OCI-LY1 (cell line): ENCODE measurements at regions not wholly inside any gene's neighbourhood (a gene's known extent, or its start where the extent isn't known, plus 50 kb on each side); places are given as distances from the start of the nearest gene placed in this dataset.

ENCODE experiments used
- H2AFZ ChIP-seq: fragments of 200-600 bp; sonication (generic), shearing (Covaris generic); 2 replicates; pipeline ENCODE4 v1.6.0; 2014; ENCODE audit warnings: antibody characterized with exemption, mild to moderate bottlenecking, low read length
- H3F3A ChIP-seq: fragments of 200-600 bp; sonication (generic), shearing (Covaris generic); 2 replicates; pipeline ENCODE4 v1.6.0; 2014; ENCODE audit warnings: mild to moderate bottlenecking, antibody characterized with exemption, low read length, moderate library complexity; ENCODE audit not compliant: insufficient read depth
- H3K27ac ChIP-seq: fragments of 200-600 bp; sonication (generic); 2 replicates; pipeline ENCODE4 v1.5.1; 2014; ENCODE audit warnings: low read length, mixed run types, mild to moderate bottlenecking, low read depth; ENCODE audit not compliant: poor library complexity, severe bottlenecking
- H3K27me3 ChIP-seq: fragments of 200-600 bp; sonication (generic); 2 replicates; pipeline ENCODE4 v1.6.0; 2014; ENCODE audit warnings: antibody characterized with exemption, mild to moderate bottlenecking, low read length, moderate library complexity; ENCODE audit not compliant: insufficient read depth
- H3K36me3 ChIP-seq: fragments of 200-600 bp; sonication (generic); 2 replicates; pipeline ENCODE4 v1.6.1; 2014; ENCODE audit warnings: mild to moderate bottlenecking, antibody characterized with exemption, low read length, moderate library complexity, mixed read lengths; ENCODE audit not compliant: insufficient read depth
- H3K4me1 ChIP-seq: fragments of 200-600 bp; sonication (generic); 2 replicates; pipeline ENCODE4 v1.5.1; 2014; ENCODE audit warnings: mild to moderate bottlenecking, low read length, moderate library complexity; ENCODE audit not compliant: insufficient read depth, severe bottlenecking
- H3K4me2 ChIP-seq: fragments of 200-600 bp; sonication (generic), shearing (Covaris generic); 2 replicates; pipeline ENCODE4 v1.6.1; 2014; ENCODE audit warnings: low read length
- H3K4me3 ChIP-seq: fragments of 200-600 bp; sonication (generic); 2 replicates; pipeline ENCODE4 v1.5.1; 2014; ENCODE audit warnings: low read length, low read depth, mild to moderate bottlenecking, mixed read lengths; ENCODE audit not compliant: poor library complexity, severe bottlenecking
- H3K79me2 ChIP-seq: fragments of 200-600 bp; shearing (Covaris generic); 2 replicates; pipeline ENCODE4 v1.6.1; 2016; ENCODE audit warnings: mixed run types, low read length, mixed read lengths; ENCODE audit not compliant: insufficient read depth
- H3K9ac ChIP-seq: fragments of 200-600 bp; sonication (generic), shearing (Covaris generic); 2 replicates; pipeline ENCODE4 v1.6.1; 2014; ENCODE audit warnings: mild to moderate bottlenecking, low read length, mixed read lengths
- H3K9me2 ChIP-seq: fragments of 200-600 bp; sonication (generic), shearing (Covaris generic); 2 replicates; pipeline ENCODE4 v1.6.1; 2014; ENCODE audit warnings: low read depth, mild to moderate bottlenecking, low read length, mixed read lengths
- H3K9me3 ChIP-seq: fragments of 200-600 bp; shearing (Covaris generic); 2 replicates; pipeline ENCODE4 v1.6.1; 2014; ENCODE audit warnings: low read length, mixed read lengths
- H4K20me1 ChIP-seq: fragments of 200-600 bp; sonication (generic), shearing (Covaris generic); 2 replicates; pipeline ENCODE4 v1.6.0; 2016; ENCODE audit warnings: mild to moderate bottlenecking, low read length; ENCODE audit not compliant: insufficient read depth
- EZH2 ChIP-seq: fragments of 200-600 bp; sonication (generic), shearing (Covaris generic); IDR thresholded peaks from 2 replicates; pipeline ENCODE4 v1.8.0; 2017; ENCODE audit warnings: borderline replicate concordance, mixed run types, mild to moderate bottlenecking, antibody characterized with exemption, low read length, moderate library complexity, mixed read lengths
- TF ChIP-seq, protein P1 (sequence below): fragments of 200-600 bp; sonication (generic), shearing (Covaris generic); IDR thresholded peaks from 2 replicates; pipeline ENCODE4 v1.5.1; 2017; ENCODE audit warnings: mild to moderate bottlenecking, antibody characterized with exemption, low read length, moderate library complexity, mixed read lengths

DNA sequence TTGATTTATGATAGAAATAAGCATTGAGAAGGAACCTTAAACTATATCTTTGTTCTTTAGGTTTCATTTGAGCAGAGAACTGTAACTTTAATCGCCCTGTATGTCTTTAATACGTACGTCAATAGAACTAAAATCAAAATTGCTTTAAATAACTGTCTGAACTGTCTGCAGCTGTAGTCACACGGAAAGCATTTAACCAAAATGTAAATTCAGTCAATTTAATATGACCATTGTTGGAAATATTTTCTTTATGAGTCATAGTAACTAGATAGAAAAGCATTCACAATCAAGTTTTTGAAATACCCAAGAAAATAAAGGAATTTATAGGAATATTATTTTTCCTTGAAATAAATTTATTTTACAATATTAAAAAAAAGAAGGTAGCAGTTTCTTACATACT, 157.1 kb upstream of the CDH6 start:
- no peak overlapping the region for H3K4me2 ChIP-seq
- no peak overlapping the region for H3K4me3 ChIP-seq
- H2AFZ ChIP-seq, result no peak overlapping the region
- no peaks in the 10 kb centered on the region for H3K4me1 ChIP-seq
- no peaks in the 10 kb centered on the region for H3K27me3 ChIP-seq
- H3K9me2 ChIP-seq, result no peaks in the 10 kb centered on the region
- H3K9me3 ChIP-seq, result no peaks in the 10 kb centered on the region
- H3K79me2 ChIP-seq, result no peaks in the 10 kb centered on the region
- H3K9ac ChIP-seq, result no peak overlapping the region
- no peak for TF ChIP-seq EZH2
- TF ChIP-seq, protein P1, sequence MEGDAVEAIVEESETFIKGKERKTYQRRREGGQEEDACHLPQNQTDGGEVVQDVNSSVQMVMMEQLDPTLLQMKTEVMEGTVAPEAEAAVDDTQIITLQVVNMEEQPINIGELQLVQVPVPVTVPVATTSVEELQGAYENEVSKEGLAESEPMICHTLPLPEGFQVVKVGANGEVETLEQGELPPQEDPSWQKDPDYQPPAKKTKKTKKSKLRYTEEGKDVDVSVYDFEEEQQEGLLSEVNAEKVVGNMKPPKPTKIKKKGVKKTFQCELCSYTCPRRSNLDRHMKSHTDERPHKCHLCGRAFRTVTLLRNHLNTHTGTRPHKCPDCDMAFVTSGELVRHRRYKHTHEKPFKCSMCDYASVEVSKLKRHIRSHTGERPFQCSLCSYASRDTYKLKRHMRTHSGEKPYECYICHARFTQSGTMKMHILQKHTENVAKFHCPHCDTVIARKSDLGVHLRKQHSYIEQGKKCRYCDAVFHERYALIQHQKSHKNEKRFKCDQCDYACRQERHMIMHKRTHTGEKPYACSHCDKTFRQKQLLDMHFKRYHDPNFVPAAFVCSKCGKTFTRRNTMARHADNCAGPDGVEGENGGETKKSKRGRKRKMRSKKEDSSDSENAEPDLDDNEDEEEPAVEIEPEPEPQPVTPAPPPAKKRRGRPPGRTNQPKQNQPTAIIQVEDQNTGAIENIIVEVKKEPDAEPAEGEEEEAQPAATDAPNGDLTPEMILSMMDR, result no peak
- H4K20me1 ChIP-seq, result no peaks in the 10 kb centered on the region
- H3F3A ChIP-seq, result no peaks in the 10 kb centered on the region
- no peaks in the 10 kb centered on the region for H3K36me3 ChIP-seq
- no peak overlapping the region for H3K27ac ChIP-seq

GRCh38 chr5:31033295-31033694, 160.2 kb upstream of the CDH6 start:
- Histone ChIP-seq H3K4me1 (no peaks in the 10 kb centered on the region), H3K9me3 (no peaks in the 10 kb centered on the region), H4K20me1 (no peaks in the 10 kb centered on the region), H3K4me2 (no peak overlapping the region), H3K27ac (no peak overlapping the region), H2AFZ (no peak overlapping the region), H3K9ac (no peak overlapping the region), H3K9me2 (no peaks in the 10 kb centered on the region), H3F3A (no peaks in the 10 kb centered on the region), H3K79me2 (no peaks in the 10 kb centered on the region), H3K27me3 (no peaks in the 10 kb centered on the region), H3K36me3 (no peaks in the 10 kb centered on the region), H3K4me3 (no peak overlapping the region)
- TF ChIP-seq, protein P1, result no peak
- TF ChIP-seq EZH2, result no peak

- H3K9me2 ChIP-seq, result no peaks in the 10 kb centered on the region
- H3K4me3 ChIP-seq, result no peak overlapping the region
- no peaks in the 10 kb centered on the region for H3K9me3 ChIP-seq
- H2AFZ ChIP-seq, result no peak overlapping the region
- no peaks in the 10 kb centered on the region for H3K4me1 ChIP-seq
- no peak overlapping the region for H3K4me2 ChIP-seq
- TF ChIP-seq, protein P1, result peak; percentile 37
- TF ChIP-seq EZH2, result no peak
- H4K20me1 ChIP-seq, result no peaks in the 10 kb centered on the region
- no peak overlapping the region for H3K27ac ChIP-seq
- H3F3A ChIP-seq, result no peaks in the 10 kb centered on the region
- H3K27me3 ChIP-seq, result no peaks in the 10 kb centered on the region
- no peak overlapping the region for H3K9ac ChIP-seq
- no peaks in the 10 kb centered on the region for H3K36me3 ChIP-seq
- no peaks in the 10 kb centered on the region for H3K79me2 ChIP-seq
These were observed 163.6 kb upstream of the CDH6 start for GRCh38 chr5:31029925-31030324.
